HTR-8/SVneo (cell line): ENCODE measurements at regions not wholly inside any gene's neighbourhood (a gene's known extent, or its start where the extent isn't known, plus 50 kb on each side); places are given as distances from the start of the nearest gene placed in this dataset.

Experiments used
- DNase-seq: peaks from one replicate; pipeline ENCODE4 v3.0.0; 2011; ENCODE audit warnings: low spot score, mixed read lengths; ENCODE audit not compliant: insufficient read length
- FAIRE-seq: peaks from 2 replicates; lab custom pipeline; 2011; peaks lifted over from hg19 to GRCh38; lab: Jason Lieb, UNC

GRCh38 chr4:43867908-43868307 is 580.7 kb downstream of the KCTD8 start:
- no peak for DNase-seq
- no peak for FAIRE-seq

GRCh38 chr4:43875655-43876054 is 573.0 kb downstream of the KCTD8 start:
- DNase-seq (no peak), FAIRE-seq (no peak)

DNA sequence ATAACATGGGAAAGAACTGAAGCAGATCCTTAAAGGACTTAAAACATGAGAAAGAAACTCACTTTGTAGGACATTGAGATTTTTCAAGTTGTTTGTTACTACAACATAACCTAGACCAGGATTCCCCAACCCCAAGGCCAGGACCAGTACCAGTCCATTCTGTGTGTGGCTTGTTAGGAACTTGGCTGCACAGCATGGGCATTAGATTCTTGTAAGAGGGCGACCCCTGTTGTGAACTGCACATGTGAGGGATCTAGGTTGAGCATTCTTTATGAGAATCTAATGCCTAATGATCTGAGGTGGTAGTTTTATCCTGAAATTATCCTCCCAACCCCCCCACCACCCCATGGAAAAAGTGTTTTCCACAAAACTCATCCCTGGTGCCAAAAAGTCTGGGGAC is 566.1 kb downstream of the KCTD8 start:
- DNase-seq = no peak
- no peak for FAIRE-seq

GRCh38 chr4:43886196-43886595 is 562.4 kb downstream of the KCTD8 start:
- FAIRE-seq (no peak), DNase-seq (no peak)

DNA sequence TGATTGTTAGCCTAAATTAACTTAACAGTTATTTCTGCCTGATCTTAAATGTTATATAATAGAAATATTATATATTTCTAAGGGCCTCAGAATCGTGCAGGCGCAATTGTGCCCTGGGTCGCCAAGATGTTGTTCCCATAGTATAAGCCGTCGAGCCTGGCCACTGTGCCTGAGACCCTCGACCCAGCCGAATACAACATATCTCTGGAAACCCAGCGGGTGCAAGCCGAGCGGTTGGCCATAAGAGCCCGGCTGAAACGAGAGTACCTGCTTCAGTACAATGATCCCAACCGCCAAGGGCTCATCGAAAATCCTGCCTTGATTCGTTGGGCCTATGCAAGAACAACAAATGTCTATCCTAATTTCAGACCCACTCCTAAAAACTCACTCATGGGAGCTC is 549.8 kb downstream of the KCTD8 start:
- DNase-seq (no peak), FAIRE-seq (no peak)

- no peak for FAIRE-seq
- no peak for DNase-seq
Observed at GRCh38 chr4:43903456-43903855, 545.2 kb downstream of the KCTD8 start.

DNA sequence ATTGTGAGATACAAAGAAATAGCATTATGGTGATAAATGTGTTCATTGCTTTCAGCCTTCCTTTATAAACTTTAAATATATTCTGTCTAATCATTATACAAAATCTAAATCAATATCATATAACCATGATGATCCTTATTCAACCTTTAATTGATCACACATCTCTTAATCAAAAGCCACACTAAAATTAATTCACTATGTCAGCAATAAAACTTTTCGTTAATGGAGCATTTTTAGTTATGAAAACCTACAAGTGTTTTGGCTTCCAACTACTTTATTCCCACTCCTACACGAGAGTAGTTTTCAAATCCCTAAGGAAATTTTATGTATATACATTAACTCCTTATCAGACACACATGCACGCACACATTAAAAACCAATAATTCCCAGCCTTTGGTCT is 530.2 kb downstream of the KCTD8 start:
- DNase-seq = no peak
- no peak for FAIRE-seq

- FAIRE-seq = no peak
- DNase-seq = no peak
Observed at GRCh38 chr4:43932448-43932847, 516.2 kb downstream of the KCTD8 start.

- DNase-seq = no peak
- no peak for FAIRE-seq
Observed at GRCh38 chr4:43943998-43944397, 504.6 kb downstream of the KCTD8 start.

DNA sequence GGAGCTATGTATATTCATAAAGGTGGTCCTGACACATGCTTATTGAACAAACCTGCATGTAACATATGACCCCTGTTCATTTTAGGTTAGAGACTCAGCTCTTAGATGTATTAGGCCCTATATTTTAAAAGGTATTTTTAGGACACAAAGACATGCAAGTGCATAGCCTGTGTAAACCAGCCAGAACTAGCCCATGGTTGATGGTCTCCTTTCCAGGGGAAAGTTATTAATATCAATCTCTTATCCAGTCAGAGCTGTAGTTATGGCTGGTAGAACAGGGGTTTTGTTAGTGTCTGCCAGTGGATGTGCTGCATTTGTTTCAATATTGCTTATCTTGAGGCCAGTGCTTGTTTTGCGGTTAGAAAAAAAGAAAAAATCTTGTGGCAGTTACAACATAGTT is 488.6 kb downstream of the KCTD8 start:
- no peak for FAIRE-seq
- DNase-seq = no peak

DNA sequence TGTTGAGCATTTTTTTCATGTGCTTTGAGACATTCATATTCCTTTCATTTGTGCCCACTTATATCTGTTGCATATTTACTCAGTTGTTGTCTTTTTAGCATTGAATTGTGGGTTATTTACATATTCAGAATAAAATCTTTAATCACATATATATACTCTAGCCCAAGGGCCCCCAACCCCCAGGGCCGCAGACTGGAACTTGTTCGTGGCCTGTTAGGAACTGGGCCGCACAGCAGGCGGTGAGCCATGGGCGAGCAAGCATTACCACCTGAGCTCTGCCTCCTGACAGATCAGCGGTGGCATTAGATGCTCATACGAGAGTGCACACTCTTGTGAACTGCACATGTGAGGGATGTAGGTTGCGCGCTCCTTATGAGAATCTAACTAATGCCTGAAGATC is 480.6 kb downstream of the KCTD8 start:
- FAIRE-seq (no peak), DNase-seq (no peak)

- DNase-seq (no peak), FAIRE-seq (no peak)
Observed at GRCh38 chr4:43983610-43984009, 465.0 kb downstream of the KCTD8 start.

GRCh38 chr4:43987331-43987944 is 461.2 kb downstream of the KCTD8 start:
- DNase-seq (no peak), FAIRE-seq (no peak)

DNA sequence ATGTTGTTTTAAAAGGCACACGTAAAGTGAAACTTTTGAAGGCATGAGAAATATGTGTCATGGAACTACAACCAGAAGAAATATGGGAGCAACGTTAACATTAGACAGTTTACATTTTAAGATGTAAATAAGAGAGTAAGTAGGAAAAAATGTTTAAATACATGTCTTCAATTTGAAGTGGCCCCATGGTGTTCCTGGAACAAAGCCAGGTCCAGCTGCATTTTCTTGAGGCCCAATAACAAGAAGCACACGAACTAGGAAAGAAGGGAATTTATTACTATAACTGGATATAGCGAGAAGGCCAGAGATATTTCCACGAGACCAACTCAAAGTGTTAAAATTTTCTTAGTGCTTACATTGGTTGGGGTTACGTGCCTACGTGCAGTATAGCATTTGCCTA is 458.1 kb downstream of the KCTD8 start:
- no peak for DNase-seq
- FAIRE-seq = no peak

- DNase-seq (no peak), FAIRE-seq (no peak)
Observed at GRCh38 chr4:43990963-43991362, 457.6 kb downstream of the KCTD8 start.

- DNase-seq (no peak), FAIRE-seq (no peak)
Observed at GRCh38 chr4:43992552-43992951, 456.1 kb downstream of the KCTD8 start.

DNA sequence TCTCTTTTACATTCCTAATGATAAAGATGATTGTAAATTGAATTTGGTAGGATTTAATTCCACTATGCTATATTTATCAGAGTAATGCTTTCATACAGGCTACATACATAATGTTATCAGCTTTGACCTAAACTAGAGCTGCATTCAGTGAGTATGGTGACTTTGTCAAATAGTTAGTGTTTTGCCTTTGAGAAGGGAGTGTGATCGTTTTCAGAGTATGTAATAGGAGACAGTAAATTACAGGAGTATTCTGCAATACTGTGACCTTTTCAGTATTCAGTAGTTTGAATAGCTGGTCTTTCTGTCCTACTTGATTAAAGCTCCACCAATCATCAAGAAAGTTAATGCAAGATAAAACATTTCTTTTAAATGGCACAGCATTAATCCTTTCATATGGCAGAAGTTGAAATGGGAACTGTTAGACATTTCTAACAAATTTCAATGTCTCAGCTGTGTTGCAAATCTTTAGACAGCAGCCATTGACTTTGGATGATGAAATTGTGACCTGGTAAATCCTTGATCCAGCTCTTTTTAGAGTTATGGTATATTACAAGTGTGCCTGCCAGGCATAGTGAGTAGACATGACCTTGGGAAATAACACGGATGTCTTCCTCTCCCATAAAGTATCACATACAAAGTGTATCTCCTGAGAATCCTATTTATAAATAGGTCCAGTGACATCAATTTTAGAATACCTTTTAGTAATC is 455.3 kb downstream of the KCTD8 start:
- FAIRE-seq = no peak

GRCh38 chr4:43999669-44000068 is 448.9 kb downstream of the KCTD8 start:
- FAIRE-seq (no peak), DNase-seq (no peak)

More for the DNA sequence above, 455.3 kb downstream of the KCTD8 start:
- DNase-seq = no peak

GRCh38 chr4:44002368-44002767 is 446.2 kb downstream of the KCTD8 start:
- FAIRE-seq (no peak), DNase-seq (no peak)

DNA sequence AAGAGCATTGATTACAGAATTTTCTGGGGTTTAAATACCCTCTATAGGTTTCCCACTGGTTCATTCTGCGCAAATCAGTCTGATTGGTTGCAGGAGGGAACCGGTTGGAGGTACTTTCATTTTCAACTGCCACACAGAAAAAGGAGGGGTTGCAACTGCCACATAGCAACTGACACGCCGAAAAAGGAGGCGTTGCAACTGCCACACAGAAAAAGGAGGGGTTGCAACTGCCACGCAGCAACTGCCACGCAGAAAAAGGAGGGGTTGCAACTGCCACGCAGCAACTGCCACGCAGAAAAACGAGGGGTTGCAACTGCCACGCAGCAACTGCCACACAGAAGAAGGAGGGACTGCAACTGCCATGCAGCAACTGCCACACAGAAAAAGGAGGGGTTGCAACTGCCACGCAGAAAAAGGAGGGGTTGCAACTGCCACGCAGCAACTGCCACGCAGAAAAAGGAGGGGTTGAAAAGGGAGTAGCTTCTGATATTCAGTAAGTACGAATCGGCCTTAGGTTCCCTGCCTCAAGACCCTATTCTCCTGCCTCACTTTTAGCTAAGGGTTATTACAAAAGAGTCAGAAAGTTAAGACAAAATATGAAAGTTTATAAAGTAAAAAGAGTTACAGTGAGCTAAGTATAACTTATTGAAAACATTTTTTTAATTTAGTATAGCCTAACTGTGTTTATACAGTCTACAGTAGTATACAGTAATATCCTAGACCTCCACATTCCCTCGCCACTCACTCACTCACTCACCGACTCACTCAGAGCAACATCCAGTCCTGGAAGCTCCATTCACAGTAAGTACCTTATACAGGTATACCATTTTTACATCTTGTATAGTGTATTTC is 431.8 kb downstream of the KCTD8 start:
- FAIRE-seq (no peak), DNase-seq (peak; percentile 2)

DNA sequence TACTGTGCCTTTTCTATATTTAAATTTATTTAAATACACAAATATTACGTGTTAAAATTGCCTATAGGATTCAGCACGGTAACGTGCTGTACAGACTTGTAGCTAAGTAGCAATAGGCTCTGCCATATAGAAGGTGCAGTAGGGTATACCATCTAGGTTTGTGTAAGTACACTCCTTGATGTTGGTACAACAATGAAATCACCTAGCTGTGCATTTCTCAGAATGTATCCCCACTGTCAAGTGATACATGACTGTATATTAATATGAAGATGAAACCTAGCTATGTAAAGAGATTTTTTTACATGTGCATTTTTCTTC is 431.2 kb downstream of the KCTD8 start:
- FAIRE-seq (no peak), DNase-seq (no peak)
